ENCODE measurements at regions not wholly inside any gene's neighbourhood (a gene's known extent, or its start where the extent isn't known, plus 50 kb on each side); places are given as distances from the start of the nearest gene placed in this dataset.

DNA sequence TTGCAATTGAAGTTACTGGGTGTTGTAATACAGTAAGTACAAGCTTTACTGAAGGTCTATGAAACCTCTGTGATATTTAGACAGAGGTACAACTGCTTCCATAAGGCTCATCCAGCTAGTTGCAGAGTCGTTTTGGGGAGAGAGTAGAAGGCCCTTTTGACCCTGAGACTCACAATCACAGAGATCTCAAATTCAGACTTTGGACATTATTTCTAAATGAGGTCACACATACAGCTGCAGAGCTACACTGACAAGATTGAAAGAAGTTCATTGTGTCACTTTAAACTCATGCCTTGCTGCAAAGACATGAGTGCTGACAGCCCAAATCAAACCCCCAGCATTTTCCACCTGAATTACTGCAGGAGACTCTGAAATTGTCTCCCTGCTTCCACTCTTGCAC lies 205.9 kb upstream of the TMEM161B start:
- Mint-ChIP-seq H3K9me3 (peaks cover 5% of the 10 kb centered on the region), H3K27ac (no peak overlapping the region), H3K4me3 (no peak overlapping the region), H3K4me1 (ENCODE audit: low read depth) (no peaks in the 10 kb centered on the region), H3K36me3 (ENCODE audit: low read depth) (no peaks in the 10 kb centered on the region), H3K27me3 (peaks cover 38% of the 10 kb centered on the region)
- Histone ChIP-seq H3K4me1 (ENCODE audit: insufficient read depth, low read length) (no peaks in the 10 kb centered on the region), H3K36me3 (ENCODE audit: insufficient read depth, low read length) (no peaks in the 10 kb centered on the region), H3K9me3 (ENCODE audit: control insufficient read depth in 1 of 2, insufficient read depth in 1 of 2, low read length in 2 of 2) (no peaks in the 10 kb centered on the region), H3K4me3 (ENCODE audit: low read length) (no peak overlapping the region), H3K27ac (ENCODE audit: low read depth in 1 of 2, low read length in 2 of 2) (no peak overlapping the region), H3K27me3 (ENCODE audit: control insufficient read depth in 1 of 2, insufficient read depth in 2 of 2, low read length in 2 of 2) (no peaks in the 10 kb centered on the region)
- POLR2A ChIA-PET, result no interaction called here
- TF ChIP-seq CTCF (IDR thresholded peaks at IDR 0.05), result no peak
- CTCF ChIA-PET, result no interaction called here
- DNase-seq (no peak), ATAC-seq (ENCODE audit: poor library complexity) (no peak)
- intact Hi-C loops (cut with DNase I, micrococcal nuclease), result no loop called here

DNA sequence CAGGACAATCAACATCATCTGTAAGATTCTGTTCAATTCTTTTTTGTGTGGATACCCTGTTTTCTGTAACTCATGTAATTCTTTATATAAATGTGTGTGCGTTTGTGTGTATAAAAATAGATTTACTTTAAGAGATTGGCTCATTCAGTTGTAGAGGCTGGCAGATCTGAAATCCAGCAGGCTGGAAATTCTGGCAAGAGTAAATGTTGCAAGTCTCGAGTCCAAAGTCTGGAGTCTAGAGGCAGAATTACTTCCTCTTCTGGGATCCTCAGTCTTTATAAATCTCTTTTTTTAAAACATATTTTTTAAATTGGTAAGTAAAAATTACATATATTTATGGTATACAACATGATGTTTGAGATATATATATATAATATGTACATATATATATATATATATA lies 202.1 kb upstream of the TMEM161B start:
- H3K36me3 Mint-ChIP-seq (ENCODE audit: low read depth), result no peaks in the 10 kb centered on the region
- no peaks in the 10 kb centered on the region for H3K4me1 Mint-ChIP-seq (ENCODE audit: low read depth)
- no peak overlapping the region for H3K4me3 ChIP-seq (ENCODE audit: low read length)
- H3K27me3 Mint-ChIP-seq, result peaks cover 32% of the 10 kb centered on the region
- H3K4me1 ChIP-seq (ENCODE audit: insufficient read depth, low read length), result no peaks in the 10 kb centered on the region
- no peak for ATAC-seq (ENCODE audit: poor library complexity)
- DNase-seq, result no peak
- ChIA-PET CTCF (no interaction called here), POLR2A (interaction anchor here (0.6 kb wide), 1 partner anchor 1528 kb away, joined by 3 read pairs; no protein-coding TSS in a partner anchor)
- H3K9me3 Mint-ChIP-seq, result peaks cover 5% of the 10 kb centered on the region
- H3K4me3 Mint-ChIP-seq, result no peak overlapping the region
- H3K9me3 ChIP-seq (ENCODE audit: control insufficient read depth in 1 of 2, insufficient read depth in 1 of 2, low read length in 2 of 2), result no peaks in the 10 kb centered on the region
- intact Hi-C loops (cut with DNase I, micrococcal nuclease), result no loop called here
- H3K27ac ChIP-seq (ENCODE audit: low read depth in 1 of 2, low read length in 2 of 2), result no peak overlapping the region
- H3K36me3 ChIP-seq (ENCODE audit: insufficient read depth, low read length), result no peaks in the 10 kb centered on the region
- no peaks in the 10 kb centered on the region for H3K27me3 ChIP-seq (ENCODE audit: control insufficient read depth in 1 of 2, insufficient read depth in 2 of 2, low read length in 2 of 2)
- TF ChIP-seq CTCF (IDR thresholded peaks at IDR 0.05), result no peak
- no peak overlapping the region for H3K27ac Mint-ChIP-seq

GRCh38 chr5:88459971-88460370 lies 191.3 kb upstream of the TMEM161B start:
- no peak overlapping the region for H3K27ac Mint-ChIP-seq
- CTCF ChIA-PET, result no interaction called here
- no peak overlapping the region for H3K4me3 Mint-ChIP-seq
- H3K9me3 Mint-ChIP-seq, result no peaks in the 10 kb centered on the region
- H3K4me1 Mint-ChIP-seq (ENCODE audit: low read depth), result no peaks in the 10 kb centered on the region
- no peaks in the 10 kb centered on the region for H3K36me3 Mint-ChIP-seq (ENCODE audit: low read depth)
- Histone ChIP-seq H3K27me3 (ENCODE audit: control insufficient read depth in 1 of 2, insufficient read depth in 2 of 2, low read length in 2 of 2) (peaks cover 0 to 3% of the 10 kb centered on the region in 2 experiments), H3K4me1 (ENCODE audit: insufficient read depth, low read length) (no peaks in the 10 kb centered on the region), H3K27ac (ENCODE audit: low read depth in 1 of 2, low read length in 2 of 2) (no peak overlapping the region), H3K4me3 (ENCODE audit: low read length) (no peak overlapping the region), H3K9me3 (ENCODE audit: control insufficient read depth in 1 of 2, insufficient read depth in 1 of 2, low read length in 2 of 2) (no peaks in the 10 kb centered on the region), H3K36me3 (ENCODE audit: insufficient read depth, low read length) (no peaks in the 10 kb centered on the region)
- no peak for ATAC-seq (ENCODE audit: poor library complexity)
- TF ChIP-seq CTCF (IDR thresholded peaks at IDR 0.05), result no peak
- POLR2A ChIA-PET, result no interaction called here
- no peak for DNase-seq
- intact Hi-C loops (cut with DNase I, micrococcal nuclease), result no loop called here
- H3K27me3 Mint-ChIP-seq, result peaks cover 7% of the 10 kb centered on the region

Measured in CD4-positive, alpha-beta T cell (primary cell).